GM21723 (cell line): ENCODE measurements at regions not wholly inside any gene's neighbourhood (a gene's known extent, or its start where the extent isn't known, plus 50 kb on each side); places are given as distances from the start of the nearest gene placed in this dataset.
"Not testable (repeated sequence)": the region's sequence is repeated elsewhere in the genome, so short reads cannot be mapped to it uniquely, and the experiment has no call there.

Experiments
- ATAC-seq: cut with Tn5 transposase; IDR thresholded peaks from one replicate; pipeline ENCODE4 v1.9.1; 2021; ENCODE audit warnings: mild to moderate bottlenecking, moderate library complexity; ENCODE audit not compliant: unreplicated experiment

DNA sequence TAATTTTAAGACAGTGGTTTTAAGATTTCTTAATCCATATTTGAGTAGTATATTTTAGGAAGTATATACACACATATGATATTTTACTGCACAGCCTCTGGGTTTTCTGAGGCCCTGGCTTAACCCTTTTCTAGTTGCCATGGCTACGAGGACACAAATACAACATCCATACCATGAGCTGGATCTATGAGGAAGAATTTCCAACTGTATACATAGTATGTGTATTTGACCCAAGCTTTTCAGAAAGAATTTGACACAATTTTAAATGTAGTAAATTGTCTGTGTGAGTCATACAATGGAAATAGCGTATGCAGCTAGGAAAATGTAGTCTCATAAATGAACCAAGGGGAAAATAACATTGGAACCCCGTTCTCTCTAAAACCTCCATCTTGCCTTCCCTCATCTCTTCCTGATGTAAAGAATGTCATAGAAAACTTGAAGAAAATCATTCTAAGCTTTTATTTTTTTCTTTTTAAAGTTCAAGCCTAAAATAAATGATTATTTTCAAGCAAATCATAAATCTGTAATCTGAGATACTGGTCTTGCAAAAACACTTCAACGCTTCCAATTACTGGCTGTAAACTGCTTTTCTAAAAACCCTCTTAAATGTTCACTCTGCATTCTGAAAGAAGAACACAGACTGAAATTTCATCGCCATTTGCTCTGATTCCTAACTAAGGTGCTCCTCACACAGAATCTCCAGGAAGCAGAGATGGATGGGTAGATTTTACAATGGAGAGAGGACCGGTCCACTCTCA, 172.4 kb downstream of the LACC1 start:
- ATAC-seq: no peak

GRCh38 chr13:44052780-44053184, 173.1 kb downstream of the LACC1 start:
- no peak for ATAC-seq

GRCh38 chr13:44053208-44053607, 173.5 kb downstream of the LACC1 start:
- no peak for ATAC-seq

- no peak for ATAC-seq
These were observed 174.8 kb downstream of the LACC1 start for GRCh38 chr13:44054525-44054924.

DNA sequence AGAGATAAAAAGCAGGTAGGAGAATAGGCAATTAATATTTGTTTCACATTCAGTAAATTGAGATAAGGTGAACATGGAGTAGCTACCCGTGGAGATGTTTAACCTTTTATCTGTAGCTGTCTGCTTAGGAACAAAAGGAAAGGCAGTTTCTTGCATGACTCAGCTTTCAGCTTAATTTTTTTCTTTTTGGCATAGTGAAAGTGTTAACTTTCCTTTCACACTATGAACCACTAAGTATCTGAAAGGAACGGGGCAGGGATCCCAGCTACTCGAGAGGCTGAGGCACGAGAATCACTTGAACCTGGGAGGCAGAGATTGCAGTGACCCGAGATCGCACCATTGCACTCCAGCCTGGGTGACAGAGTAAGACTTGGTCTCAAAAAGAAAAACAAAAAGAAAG, 176.0 kb downstream of the LACC1 start:
- ATAC-seq: not testable (repeated sequence)

DNA sequence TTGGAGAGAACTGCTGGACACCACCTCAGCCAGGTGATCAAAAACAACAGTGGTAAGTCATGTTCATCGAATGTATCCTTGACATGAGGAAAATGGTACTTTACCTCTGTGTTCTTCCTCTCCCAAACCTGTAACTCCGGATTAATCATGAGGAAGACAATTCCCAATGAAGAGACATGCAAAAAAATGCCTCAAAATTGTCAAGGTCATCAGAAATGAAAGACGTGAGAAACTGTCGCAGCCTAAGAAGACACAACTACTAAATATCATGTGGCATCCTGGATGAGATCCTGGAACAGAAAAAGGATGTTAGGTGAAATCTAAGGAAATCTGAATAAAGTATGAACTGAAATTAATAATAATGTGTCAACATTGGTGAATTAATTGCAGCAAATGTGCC, 178.4 kb downstream of the LACC1 start:
- no peak for ATAC-seq

GRCh38 chr13:44058624-44059215, 179.0 kb downstream of the LACC1 start:
- ATAC-seq: no peak

- ATAC-seq: no peak
These were observed 182.2 kb downstream of the LACC1 start for GRCh38 chr13:44061876-44062275.

DNA sequence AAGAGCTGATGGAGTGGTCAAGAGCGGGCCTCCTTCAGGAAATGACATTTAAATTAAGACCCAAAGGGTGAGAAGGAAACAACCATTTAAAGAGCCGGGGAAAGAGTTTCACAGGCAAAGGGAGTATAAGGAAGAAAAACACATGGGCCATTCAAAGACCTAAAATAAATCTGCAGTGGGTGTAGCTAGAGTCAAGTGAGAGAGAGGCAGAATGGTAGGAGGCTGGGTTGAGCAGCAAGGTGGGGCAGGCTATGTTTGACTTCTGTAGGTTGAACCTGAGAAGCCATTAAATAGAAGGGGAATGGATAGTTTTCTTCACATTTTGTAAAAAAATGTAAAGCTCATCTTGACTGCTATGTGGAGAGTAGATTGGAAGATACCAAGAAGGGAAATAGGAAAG, 183.8 kb downstream of the LACC1 start:
- ATAC-seq: no peak

DNA sequence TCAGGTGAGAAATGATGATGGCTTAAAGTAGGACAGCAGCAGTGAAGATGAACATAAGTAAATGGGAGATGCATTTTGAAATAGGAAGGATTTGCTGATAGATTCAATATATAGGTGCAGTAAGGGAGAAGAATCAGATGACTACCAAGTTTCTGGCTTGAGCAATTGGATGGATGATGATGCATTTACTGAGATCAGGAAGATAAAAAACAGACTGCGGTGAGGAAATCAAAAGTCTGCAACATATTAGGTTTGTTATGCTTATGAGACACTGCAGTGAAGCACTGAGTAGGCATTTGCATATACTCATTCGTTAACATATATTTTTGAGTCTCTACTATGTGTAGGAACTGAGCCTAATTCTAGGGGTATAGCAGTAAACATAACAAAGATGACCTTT, 184.2 kb downstream of the LACC1 start:
- ATAC-seq: no peak

GRCh38 chr13:44064357-44064756, 184.7 kb downstream of the LACC1 start:
- ATAC-seq: no peak

- no peak for ATAC-seq
These were observed 188.5 kb downstream of the LACC1 start for GRCh38 chr13:44068169-44068568.

- no peak for ATAC-seq
These were observed 189.0 kb downstream of the LACC1 start for GRCh38 chr13:44068737-44069136.

GRCh38 chr13:44072536-44072935, 192.8 kb downstream of the LACC1 start:
- ATAC-seq: no peak

DNA sequence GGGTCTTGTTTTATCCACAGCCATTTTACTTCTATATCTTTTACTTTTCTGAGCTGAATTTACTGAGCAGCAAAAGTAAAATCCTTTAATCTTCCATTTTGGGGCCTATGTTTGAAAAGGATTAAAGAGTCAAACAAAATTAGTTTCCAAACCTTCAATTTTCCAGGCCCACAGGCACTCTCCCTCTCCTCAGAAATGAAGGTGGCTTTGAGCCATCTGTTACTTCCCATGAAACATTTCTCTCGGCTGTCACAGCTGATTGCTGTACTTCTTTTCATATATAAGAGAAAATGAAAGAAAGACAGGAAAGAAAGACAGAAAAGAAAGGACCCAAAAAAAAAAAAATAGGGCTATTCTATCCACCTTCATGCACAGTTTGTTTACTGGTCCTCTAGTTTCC, 194.9 kb downstream of the LACC1 start:
- no peak for ATAC-seq

DNA sequence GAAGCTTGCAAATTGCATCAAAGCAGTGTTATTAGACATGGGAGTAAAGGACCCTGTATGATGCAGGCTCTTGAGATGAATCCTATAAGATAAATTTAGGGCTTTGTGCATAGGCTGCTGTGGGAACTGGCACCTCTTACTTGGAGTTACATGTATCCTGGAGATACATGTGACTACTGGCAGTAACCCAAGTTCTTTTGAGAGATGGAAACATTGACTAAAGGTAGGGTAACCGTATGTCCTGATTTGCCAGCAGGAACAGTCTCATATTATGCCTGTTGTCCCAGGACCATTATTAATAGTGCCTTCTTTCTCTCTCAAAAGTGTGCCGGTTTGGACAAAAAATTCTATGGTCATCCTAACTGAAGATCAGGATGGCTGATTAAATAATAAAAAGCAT, 195.4 kb downstream of the LACC1 start:
- ATAC-seq: no peak

DNA sequence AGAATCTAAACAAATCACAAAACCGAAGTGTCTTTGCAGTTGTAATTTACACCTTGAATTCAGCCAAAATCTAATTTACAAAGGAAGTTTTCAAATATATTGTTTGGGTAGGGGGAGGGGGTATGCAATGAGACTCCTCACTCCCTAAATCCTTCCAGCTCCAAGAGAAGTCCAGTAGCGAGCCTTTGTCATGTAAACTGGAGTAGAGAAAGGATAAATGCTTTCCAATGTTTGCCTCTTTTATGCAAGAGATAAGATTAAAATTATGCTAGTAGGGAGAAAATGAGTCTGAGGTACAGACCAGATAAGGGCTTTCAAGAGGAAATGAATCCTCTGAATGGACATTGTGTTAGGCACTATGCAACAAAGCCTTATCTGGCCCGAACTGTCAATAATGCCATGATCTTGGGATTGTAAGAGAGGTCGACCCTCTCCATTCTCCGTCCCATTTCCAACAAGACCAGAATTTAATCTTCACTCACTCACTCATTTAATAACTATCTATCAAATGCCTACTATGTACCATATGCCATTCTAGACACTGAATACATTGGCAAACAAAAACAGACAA, 199.2 kb downstream of the LACC1 start:
- no peak for ATAC-seq

DNA sequence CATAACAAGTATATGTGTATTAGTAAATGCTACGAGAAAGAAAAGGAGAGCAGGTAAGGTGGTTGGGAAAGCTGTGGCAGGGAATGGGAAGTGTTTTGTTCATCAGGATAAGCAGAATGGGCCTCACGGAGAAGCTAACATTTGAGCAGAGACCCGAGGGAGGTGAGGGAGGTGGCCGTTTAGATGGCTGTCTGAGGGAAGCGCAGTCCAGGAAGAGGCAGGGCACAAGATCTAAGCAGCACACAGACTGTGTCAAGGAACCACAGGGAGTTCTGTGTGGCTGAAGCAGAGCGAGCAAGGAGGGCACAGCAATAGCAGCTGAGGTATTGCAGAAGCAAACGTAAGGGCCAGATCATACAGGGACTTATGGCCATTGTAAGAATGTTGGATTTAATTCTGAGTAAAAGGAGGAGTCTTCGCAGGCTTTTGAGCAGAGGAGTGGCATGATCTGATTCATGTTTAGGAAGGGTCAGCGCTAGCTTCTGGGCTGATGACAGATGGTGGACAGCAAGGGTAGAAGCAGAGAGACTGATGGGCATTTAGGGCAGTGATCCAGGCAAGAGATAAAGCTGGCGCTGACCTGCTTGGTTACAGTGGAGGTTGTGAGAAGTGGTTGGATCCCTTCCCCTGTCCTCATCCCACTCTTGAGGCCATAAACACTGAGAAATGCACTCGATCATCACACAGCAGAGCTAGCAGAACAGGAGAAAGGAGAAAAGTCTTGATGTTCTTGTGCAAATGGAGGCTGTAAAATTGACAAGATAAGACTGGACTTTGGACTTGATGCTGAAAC, 199.9 kb downstream of the LACC1 start:
- no peak for ATAC-seq

DNA sequence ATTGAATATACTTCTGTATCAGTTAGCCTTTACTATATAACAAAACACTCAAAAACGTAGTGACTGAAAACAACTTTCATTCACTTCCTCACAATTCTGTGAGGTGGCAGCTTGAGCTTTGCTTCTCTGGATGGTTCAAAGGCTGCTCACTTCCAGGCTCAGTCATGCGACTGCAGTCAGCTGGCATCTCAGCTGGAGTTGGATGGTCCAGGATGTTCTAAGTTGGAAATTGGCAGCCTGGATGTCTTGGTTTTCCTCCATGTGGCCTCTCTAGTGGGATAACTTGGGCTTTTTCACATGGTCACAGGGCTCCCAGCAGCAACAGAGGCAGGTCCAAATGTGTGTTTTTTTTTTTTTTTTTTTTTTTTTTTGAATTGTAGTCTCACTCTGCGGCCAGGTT, 204.4 kb downstream of the LACC1 start:
- no peak for ATAC-seq

DNA sequence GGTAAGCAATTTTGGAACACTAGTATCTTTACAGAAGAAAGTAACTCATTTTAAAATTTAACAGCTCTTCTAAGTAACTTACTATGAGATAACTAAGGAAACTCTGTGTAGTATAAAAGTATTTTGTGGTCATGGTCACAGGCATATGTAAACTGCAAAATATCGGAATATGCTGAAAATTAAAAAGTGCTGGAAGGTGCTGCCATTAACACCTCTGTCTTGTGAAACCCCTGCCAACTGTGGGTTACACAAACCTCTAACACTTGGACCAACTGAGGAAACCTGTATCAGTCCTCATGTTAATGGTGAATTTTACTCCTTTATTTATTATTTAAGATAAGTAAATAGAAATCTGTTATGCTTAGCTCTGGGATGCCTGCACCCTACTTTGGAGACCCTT, 206.7 kb downstream of the LACC1 start:
- no peak for ATAC-seq

GRCh38 chr13:44088411-44088810, 208.7 kb downstream of the LACC1 start:
- no peak for ATAC-seq

GRCh38 chr13:44088991-44089413, 209.3 kb downstream of the LACC1 start:
- ATAC-seq: no peak
